ENCODE measurements at regions not wholly inside any gene's neighbourhood (a gene's known extent, or its start where the extent isn't known, plus 50 kb on each side); places are given as distances from the start of the nearest gene placed in this dataset.

DNA sequence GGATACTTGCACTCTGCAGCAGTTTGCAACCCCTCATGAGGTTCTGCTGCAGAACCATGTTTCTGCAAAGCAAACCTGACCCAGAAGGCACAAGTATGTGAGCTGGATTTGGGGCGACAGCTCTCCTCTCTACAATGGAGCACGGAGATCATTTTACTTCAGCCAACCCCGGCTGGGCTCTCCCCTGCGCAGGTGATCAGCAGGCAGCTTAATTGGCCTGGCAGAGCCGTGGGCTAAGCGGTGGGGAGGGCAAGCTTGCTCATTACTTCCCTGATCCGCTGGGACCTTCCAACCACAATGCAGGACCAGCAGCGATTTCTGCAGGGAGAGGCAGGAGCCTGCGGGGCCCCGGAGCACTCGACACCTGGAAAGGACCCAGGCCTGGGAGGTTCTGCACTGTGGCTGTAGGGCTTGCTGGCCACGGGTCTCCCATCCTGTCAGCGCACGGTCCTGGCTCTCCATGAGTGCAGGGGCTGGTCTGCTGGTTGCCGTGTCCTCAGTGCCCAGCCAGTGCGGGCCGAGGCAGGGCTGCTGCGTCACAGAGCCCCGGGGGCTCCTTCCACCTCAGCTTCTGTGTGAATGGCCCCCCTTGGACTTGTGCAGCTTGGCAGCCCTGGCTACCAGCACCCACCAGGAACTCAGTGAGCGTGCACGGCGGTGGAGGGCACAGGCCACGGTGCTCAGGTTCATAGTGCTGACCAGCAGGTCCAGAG lies 51.8 kb upstream of the RAPGEF1 start:
- DNase-seq (ENCODE audit: low spot score) = no peak
- in situ Hi-C loops (cut with MboI; ENCODE audit: low pct_unique_long_range_greater_than_20kb, low sequenced_read_pairs, unreplicated experiment) = no loop called here
- TF ChIP-seq, protein P1, sequence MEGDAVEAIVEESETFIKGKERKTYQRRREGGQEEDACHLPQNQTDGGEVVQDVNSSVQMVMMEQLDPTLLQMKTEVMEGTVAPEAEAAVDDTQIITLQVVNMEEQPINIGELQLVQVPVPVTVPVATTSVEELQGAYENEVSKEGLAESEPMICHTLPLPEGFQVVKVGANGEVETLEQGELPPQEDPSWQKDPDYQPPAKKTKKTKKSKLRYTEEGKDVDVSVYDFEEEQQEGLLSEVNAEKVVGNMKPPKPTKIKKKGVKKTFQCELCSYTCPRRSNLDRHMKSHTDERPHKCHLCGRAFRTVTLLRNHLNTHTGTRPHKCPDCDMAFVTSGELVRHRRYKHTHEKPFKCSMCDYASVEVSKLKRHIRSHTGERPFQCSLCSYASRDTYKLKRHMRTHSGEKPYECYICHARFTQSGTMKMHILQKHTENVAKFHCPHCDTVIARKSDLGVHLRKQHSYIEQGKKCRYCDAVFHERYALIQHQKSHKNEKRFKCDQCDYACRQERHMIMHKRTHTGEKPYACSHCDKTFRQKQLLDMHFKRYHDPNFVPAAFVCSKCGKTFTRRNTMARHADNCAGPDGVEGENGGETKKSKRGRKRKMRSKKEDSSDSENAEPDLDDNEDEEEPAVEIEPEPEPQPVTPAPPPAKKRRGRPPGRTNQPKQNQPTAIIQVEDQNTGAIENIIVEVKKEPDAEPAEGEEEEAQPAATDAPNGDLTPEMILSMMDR (IDR thresholded peaks at IDR 0.05; ENCODE audit: extremely low read depth, insufficient read depth, missing control alignments) = no peak
